ENCODE measurements at regions not wholly inside any gene's neighbourhood (a gene's known extent, or its start where the extent isn't known, plus 50 kb on each side); places are given as distances from the start of the nearest gene placed in this dataset.

DNA sequence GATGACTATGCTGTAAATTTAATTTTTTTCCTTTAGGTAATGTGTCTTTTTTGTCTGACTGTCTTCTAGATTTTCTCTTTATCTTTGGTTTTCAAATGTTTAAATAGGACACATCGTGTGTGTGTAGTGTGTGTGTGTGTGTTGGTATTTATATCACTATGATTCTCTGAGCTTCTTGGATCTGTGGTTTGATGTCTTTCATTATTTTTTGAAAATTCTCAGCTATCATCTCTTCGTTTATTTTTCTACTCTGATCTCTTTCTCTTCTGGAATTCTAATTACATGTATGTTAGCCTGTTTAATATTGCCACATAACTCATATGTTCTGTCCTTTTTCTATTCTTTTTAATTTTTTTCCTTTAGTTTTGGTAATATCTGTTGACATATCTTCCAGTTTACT is 73.5 kb upstream of the OR10AD1 start:
- TF ChIP-seq, protein P1, sequence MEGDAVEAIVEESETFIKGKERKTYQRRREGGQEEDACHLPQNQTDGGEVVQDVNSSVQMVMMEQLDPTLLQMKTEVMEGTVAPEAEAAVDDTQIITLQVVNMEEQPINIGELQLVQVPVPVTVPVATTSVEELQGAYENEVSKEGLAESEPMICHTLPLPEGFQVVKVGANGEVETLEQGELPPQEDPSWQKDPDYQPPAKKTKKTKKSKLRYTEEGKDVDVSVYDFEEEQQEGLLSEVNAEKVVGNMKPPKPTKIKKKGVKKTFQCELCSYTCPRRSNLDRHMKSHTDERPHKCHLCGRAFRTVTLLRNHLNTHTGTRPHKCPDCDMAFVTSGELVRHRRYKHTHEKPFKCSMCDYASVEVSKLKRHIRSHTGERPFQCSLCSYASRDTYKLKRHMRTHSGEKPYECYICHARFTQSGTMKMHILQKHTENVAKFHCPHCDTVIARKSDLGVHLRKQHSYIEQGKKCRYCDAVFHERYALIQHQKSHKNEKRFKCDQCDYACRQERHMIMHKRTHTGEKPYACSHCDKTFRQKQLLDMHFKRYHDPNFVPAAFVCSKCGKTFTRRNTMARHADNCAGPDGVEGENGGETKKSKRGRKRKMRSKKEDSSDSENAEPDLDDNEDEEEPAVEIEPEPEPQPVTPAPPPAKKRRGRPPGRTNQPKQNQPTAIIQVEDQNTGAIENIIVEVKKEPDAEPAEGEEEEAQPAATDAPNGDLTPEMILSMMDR (IDR thresholded peaks at IDR 0.05) = no peak
- TF ChIP-seq POLR2A (IDR thresholded peaks at IDR 0.05) = no peak
